GM18870 (cell line): ENCODE measurements at regions not wholly inside any gene's neighbourhood (a gene's known extent, or its start where the extent isn't known, plus 50 kb on each side); places are given as distances from the start of the nearest gene placed in this dataset.
A peak's percentile ranks its signal among the peaks of the same experiment; 100 is the strongest.
"Not testable (repeated sequence)": the region's sequence is repeated elsewhere in the genome, so short reads cannot be mapped to it uniquely, and the experiment has no call there.

Experiments used
- ATAC-seq: cut with Tn5 transposase; IDR thresholded peaks from one replicate; pipeline ENCODE4 v1.9.1; 2021; ENCODE audit warnings: moderate library complexity; ENCODE audit not compliant: unreplicated experiment

GRCh38 chr15:22358932-22359331 lies 99.8 kb upstream of the GOLGA6L22 start:
- not testable (repeated sequence) for ATAC-seq

DNA sequence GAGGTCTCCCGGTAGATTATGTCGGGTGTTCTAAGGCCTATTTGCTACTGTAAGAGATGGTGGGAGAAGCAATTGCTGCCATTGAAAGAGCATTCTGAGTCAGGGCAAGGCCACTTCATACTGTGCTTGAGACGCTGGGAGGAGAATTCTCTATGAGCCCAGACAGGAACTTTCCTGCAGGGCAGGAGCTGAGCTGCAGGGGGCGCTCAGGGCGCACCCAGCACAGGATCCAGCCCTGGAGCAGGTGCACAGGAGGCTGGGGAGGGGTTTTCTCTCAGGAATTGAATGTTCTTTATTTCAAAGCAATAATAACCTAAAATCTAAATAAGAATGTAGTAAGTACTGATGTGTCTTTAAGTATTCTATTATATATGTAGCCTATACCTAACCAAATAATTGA lies 99.1 kb upstream of the GOLGA6L22 start:
- ATAC-seq = not testable (repeated sequence)

DNA sequence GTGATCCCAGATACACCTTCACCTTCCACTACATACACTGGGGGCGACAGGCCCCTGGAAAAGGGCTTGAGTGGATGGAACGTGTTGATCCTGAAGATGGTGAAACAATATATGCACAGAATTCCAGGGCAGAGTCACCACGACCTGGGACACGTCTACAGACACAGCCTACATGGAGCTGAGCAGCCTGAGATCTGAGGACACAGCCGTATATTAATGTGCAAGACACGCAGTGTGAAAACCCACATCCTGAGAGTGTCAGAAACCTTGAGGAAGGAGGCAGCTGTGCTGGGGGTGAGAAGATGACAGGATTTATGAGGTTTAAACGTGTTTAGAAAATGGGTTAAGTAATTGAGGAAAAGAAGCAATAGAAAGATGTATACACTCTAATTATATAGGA lies 98.0 kb upstream of the GOLGA6L22 start:
- not testable (repeated sequence) for ATAC-seq

DNA sequence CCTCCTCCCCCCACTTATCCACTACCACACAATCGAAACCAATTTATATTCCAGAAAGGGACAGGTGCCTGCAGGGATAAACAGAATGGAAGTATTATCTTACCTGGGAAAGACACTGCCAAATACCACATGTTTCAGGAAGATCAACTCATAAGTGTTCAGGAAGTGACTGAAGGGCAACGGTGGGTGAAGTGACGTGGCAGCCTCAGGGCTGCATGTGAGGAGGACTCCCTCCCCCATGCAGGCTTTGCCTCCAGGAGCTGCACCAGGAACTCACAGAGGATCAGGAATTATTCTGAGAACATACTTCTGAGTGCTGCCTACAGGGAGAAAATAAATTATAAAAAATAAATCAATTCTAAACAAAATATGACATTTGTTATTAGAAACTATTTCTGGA lies 96.2 kb upstream of the GOLGA6L22 start:
- not testable (repeated sequence) for ATAC-seq

DNA sequence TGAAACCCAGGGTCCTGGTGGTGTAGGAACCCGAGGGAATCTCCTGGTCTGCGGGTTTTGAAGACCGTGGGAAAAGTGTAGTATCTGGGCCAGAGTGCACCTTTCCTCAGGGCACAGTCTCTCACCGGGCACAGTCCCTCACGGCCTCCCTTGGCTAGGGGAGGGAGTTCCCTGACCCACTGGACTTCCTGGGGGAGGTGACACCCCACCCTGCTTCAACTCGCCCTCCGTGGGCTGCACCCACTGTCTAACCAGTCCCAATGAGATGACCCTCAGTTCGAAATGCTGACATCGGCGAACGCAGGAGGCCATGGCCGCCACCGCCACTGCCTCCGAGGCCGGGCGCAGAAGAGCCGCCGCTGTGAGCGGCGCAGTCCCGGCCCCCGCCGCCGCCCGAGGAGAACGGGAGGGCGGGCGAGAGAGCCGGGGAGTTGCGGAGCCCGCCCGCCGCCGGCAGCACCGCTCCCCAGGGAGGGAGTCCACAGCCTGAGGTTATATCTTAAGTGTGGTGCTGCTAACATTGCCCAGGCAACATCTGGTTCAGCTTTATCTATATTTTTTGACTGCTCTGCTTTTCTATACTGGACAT lies 87.4 kb upstream of the GOLGA6L22 start:
- ATAC-seq = not testable (repeated sequence)

DNA sequence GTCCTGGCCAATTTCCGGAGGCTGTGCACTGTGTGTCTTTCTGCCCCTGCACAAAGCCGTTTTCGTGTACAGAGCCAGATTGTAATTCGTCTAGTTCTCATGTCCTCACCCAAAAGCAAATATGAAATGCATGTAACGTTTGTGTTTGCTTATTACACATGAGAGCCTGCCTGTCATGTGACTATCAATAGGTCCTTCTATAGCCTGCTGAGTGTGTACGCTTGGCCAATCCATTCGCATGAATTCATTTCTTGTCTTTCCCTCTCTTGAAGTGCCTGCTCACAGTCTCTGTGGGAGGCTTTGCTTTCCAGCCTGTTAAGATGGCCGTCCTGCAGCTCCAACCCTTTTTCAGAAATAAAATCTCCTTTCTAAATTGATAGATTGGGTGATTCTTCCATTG lies 84.2 kb upstream of the GOLGA6L22 start:
- not testable (repeated sequence) for ATAC-seq

GRCh38 chr15:22375829-22376228 lies 82.9 kb upstream of the GOLGA6L22 start:
- not testable (repeated sequence) for ATAC-seq

DNA sequence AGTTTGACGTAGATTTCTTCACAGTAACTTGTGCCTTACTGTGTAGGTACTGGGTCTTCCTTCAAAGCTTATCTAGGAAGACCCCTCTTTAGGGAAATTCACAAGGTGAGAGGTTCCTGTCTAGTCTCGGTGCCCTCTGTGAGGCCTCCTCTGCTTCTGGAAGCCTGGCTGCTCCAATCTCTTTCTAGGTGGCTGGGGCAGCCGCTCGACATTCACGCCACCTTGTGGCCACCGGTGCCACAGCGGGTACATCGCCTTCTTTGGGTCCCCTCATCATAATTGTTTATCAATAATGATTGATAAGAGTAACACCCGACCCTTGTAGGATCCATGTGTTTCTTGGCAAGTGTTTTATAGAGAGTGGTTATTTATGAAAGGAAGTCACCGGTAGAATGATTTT lies 80.8 kb upstream of the GOLGA6L22 start:
- ATAC-seq = peak; percentile 50

DNA sequence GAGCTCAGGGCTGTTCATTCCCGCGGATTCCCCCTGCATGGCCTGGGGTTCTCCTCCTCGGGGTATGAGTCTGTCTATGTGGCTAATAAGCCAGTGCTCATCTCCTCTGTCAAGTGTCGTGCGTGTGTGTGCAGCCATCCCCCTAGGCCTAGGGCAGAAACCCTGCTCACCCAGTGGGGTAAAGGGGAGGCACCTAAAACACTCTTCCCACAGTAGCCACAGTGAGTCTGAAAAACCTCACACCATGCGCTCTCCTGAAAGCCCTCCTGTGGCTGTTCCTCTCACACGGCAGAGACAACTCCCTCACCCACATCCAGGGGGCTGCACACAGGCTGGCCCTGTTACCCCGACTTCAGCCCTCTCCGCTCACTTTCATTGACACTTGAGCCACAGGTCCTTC lies 71.0 kb upstream of the GOLGA6L22 start:
- ATAC-seq = not testable (repeated sequence)

DNA sequence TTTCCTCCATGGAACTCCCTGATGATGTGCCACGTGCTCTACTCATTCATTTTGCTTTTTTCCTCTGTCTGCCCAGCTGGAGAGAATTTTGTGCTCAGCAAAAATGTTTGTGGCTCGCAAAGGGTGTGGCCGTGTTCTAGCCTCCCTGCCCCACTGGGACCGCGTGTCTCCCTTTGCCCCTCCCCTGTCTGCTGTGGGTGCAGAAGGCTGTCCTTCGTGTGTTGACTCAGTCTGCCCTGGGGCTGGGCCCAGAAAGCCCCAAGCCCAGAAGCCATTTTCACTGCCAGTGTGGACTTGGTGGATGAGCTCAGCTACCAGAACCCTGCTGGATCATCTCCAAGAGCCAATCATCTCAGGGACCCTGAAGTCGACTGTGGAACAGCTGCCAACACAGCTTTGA lies 70.3 kb upstream of the GOLGA6L22 start:
- not testable (repeated sequence) for ATAC-seq

DNA sequence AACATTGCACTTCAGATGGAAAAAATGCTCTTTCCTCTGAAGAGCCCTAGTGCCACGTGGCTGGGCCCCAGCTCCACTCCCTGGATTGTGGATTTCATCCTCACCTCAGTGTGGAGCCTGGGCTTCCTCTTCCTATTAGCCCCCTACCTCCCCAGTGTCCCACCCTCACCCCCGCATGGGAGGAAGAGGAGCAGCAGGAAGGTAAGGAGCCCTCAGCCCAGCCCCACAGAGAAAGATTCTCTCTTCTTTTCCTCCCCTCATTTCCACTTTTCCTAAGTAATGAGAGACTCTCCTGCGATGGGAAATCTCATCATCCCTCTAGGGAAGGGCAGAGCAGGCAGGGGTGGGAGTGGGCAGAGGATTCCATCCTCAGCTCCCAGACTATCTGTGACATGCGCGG lies 57.5 kb upstream of the GOLGA6L22 start:
- ATAC-seq = not testable (repeated sequence)

GRCh38 chr15:22401703-22402102 lies 57.0 kb upstream of the GOLGA6L22 start:
- not testable (repeated sequence) for ATAC-seq

DNA sequence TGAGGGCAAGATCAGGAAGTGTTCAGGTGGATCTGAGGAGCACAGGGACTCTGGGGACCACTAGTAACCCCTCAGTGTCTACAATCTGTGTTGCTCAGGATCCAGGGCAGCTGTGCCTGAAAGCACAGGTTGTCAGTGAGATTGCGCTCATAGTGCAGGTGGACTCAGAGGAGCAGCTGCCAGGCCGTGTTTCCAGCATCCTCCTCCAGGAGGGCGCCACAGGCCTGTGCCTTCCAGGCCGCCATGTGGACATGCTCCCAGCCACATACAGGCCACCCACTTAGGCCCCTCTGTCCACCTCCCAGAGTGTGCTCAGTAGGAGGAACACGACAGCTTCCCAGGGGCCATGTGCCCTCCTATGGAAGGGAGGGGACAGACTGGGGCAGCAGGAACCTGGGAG lies 52.9 kb upstream of the GOLGA6L22 start:
- not testable (repeated sequence) for ATAC-seq
